ENCODE measurements at regions not wholly inside any gene's neighbourhood (a gene's known extent, or its start where the extent isn't known, plus 50 kb on each side); places are given as distances from the start of the nearest gene placed in this dataset.

GRCh38 chrX:142446349-142446748 is 241.3 kb upstream of the MAGEC2 start:
- TF ChIP-seq, protein P1, sequence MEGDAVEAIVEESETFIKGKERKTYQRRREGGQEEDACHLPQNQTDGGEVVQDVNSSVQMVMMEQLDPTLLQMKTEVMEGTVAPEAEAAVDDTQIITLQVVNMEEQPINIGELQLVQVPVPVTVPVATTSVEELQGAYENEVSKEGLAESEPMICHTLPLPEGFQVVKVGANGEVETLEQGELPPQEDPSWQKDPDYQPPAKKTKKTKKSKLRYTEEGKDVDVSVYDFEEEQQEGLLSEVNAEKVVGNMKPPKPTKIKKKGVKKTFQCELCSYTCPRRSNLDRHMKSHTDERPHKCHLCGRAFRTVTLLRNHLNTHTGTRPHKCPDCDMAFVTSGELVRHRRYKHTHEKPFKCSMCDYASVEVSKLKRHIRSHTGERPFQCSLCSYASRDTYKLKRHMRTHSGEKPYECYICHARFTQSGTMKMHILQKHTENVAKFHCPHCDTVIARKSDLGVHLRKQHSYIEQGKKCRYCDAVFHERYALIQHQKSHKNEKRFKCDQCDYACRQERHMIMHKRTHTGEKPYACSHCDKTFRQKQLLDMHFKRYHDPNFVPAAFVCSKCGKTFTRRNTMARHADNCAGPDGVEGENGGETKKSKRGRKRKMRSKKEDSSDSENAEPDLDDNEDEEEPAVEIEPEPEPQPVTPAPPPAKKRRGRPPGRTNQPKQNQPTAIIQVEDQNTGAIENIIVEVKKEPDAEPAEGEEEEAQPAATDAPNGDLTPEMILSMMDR (IDR thresholded peaks at IDR 0.05): no peak
- TF ChIP-seq POLR2A (IDR thresholded peaks at IDR 0.05): no peak
